ENCODE measurements at regions not wholly inside any gene's neighbourhood (a gene's known extent, or its start where the extent isn't known, plus 50 kb on each side); places are given as distances from the start of the nearest gene placed in this dataset.

- DNase-seq = no peak
Measured at GRCh38 chr9:118596374-118597015, 772.7 kb downstream of the BRINP1 start.

GRCh38 chr9:118606668-118607067 is 762.6 kb downstream of the BRINP1 start:
- DNase-seq = no peak

GRCh38 chr9:118609355-118610044 is 759.7 kb downstream of the BRINP1 start:
- DNase-seq = peak; percentile 76

- no peak for DNase-seq
Measured at GRCh38 chr9:118612201-118612600, 757.0 kb downstream of the BRINP1 start.

- no peak for DNase-seq
Measured at GRCh38 chr9:118613996-118614395, 755.2 kb downstream of the BRINP1 start.

GRCh38 chr9:118618084-118618483 is 751.2 kb downstream of the BRINP1 start:
- no peak for DNase-seq

- DNase-seq = no peak
Measured at GRCh38 chr9:118618849-118619248, 750.4 kb downstream of the BRINP1 start.

- peak; percentile 1 for DNase-seq
Measured at GRCh38 chr9:118624608-118625007, 744.6 kb downstream of the BRINP1 start.

- no peak for DNase-seq
Measured at GRCh38 chr9:118630079-118630478, 739.2 kb downstream of the BRINP1 start.

- no peak for DNase-seq
Measured at GRCh38 chr9:118630931-118631595, 738.2 kb downstream of the BRINP1 start.

- no peak for DNase-seq
Measured at GRCh38 chr9:118631956-118632355, 737.3 kb downstream of the BRINP1 start.

- no peak for DNase-seq
Measured at GRCh38 chr9:118635416-118635815, 733.8 kb downstream of the BRINP1 start.

GRCh38 chr9:118637681-118638080 is 731.6 kb downstream of the BRINP1 start:
- no peak for DNase-seq

GRCh38 chr9:118640836-118641560 is 728.2 kb downstream of the BRINP1 start:
- DNase-seq = no peak

GRCh38 chr9:118643118-118643517 is 726.1 kb downstream of the BRINP1 start:
- DNase-seq = peak; percentile 8

GRCh38 chr9:118644066-118644465 is 725.2 kb downstream of the BRINP1 start:
- DNase-seq = no peak

GRCh38 chr9:118647331-118647730 is 721.9 kb downstream of the BRINP1 start:
- no peak for DNase-seq

- DNase-seq = no peak
Measured at GRCh38 chr9:118650417-118650816, 718.8 kb downstream of the BRINP1 start.

GRCh38 chr9:118651511-118651910 is 717.7 kb downstream of the BRINP1 start:
- DNase-seq = no peak

- DNase-seq = no peak
Measured at GRCh38 chr9:118652258-118652657, 717.0 kb downstream of the BRINP1 start.

GRCh38 chr9:118652912-118653311 is 716.3 kb downstream of the BRINP1 start:
- no peak for DNase-seq

GRCh38 chr9:118659011-118659410 is 710.2 kb downstream of the BRINP1 start:
- DNase-seq = no peak

- no peak for DNase-seq
Measured at GRCh38 chr9:118665226-118665919, 703.9 kb downstream of the BRINP1 start.
